ENCODE measurements at regions not wholly inside any gene's neighbourhood (a gene's known extent, or its start where the extent isn't known, plus 50 kb on each side); places are given as distances from the start of the nearest gene placed in this dataset.
A peak's percentile ranks its signal among the peaks of the same experiment; 100 is the strongest.

DNA sequence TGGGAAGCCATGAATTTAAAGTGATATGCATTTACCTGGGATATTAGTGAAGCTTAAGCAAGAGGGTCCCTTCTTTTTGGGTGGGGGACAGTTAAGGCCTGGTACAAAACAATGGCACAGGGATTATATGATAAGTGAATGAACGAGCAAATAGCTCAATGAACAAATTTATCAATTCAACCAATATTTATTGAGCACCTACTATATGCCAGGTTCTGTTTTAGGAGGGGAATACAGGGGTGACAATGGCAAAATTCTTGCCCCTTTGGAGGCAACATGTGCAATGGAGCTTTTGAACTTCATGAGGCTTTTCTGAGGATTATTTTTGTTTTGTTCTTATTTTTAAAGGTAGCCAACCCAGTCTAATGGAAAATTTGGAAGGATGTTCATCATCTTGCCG, 68.2 kb downstream of the FOXD2 start:
- no peak for DNase-seq (ENCODE audit: extremely low spot score)
- ChIA-PET POLR2A (no interaction called here), CTCF (interaction anchor here (1.1 to 1.5 kb wide), 4 partner anchors 11 to 68 kb away, joined by 3 to 10 read pairs (median 3); partner anchors contain the start of gene FOXD2)
- TF ChIP-seq, protein P1, sequence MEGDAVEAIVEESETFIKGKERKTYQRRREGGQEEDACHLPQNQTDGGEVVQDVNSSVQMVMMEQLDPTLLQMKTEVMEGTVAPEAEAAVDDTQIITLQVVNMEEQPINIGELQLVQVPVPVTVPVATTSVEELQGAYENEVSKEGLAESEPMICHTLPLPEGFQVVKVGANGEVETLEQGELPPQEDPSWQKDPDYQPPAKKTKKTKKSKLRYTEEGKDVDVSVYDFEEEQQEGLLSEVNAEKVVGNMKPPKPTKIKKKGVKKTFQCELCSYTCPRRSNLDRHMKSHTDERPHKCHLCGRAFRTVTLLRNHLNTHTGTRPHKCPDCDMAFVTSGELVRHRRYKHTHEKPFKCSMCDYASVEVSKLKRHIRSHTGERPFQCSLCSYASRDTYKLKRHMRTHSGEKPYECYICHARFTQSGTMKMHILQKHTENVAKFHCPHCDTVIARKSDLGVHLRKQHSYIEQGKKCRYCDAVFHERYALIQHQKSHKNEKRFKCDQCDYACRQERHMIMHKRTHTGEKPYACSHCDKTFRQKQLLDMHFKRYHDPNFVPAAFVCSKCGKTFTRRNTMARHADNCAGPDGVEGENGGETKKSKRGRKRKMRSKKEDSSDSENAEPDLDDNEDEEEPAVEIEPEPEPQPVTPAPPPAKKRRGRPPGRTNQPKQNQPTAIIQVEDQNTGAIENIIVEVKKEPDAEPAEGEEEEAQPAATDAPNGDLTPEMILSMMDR (IDR thresholded peaks at IDR 0.05; ENCODE audit: control extremely low read depth, extremely low read depth, low read depth, missing control alignments): no peak

DNA sequence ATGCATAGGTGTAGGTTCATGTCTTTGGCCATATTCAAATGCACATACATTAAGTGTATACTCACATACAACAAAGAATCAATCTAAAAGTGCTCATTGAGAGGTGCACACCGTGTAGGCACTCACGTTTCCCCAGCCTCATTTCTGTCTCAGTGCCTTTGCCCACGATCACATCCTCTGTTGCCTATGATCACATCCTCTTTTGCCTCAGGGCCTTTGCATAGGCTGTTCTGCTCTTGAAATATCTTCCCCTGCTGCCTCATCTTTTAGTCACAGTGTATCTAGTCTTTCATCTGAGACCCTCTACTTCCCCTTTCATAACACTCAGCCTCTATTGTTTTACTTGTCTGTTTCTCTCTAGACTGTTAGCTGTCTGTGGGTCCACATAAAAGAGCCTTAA, 69.3 kb downstream of the FOXD2 start:
- TF ChIP-seq, protein P1 (IDR thresholded peaks at IDR 0.05; ENCODE audit: control extremely low read depth, extremely low read depth, low read depth, missing control alignments): no peak
- ChIA-PET POLR2A (no interaction called here), CTCF (interaction anchor here (0.9 to 1.6 kb wide), 4 partner anchors 11 to 328 kb away, joined by 3 to 6 read pairs (median 4); partner anchors contain the start of gene FOXD2)
- no peak for DNase-seq (ENCODE audit: extremely low spot score)

DNA sequence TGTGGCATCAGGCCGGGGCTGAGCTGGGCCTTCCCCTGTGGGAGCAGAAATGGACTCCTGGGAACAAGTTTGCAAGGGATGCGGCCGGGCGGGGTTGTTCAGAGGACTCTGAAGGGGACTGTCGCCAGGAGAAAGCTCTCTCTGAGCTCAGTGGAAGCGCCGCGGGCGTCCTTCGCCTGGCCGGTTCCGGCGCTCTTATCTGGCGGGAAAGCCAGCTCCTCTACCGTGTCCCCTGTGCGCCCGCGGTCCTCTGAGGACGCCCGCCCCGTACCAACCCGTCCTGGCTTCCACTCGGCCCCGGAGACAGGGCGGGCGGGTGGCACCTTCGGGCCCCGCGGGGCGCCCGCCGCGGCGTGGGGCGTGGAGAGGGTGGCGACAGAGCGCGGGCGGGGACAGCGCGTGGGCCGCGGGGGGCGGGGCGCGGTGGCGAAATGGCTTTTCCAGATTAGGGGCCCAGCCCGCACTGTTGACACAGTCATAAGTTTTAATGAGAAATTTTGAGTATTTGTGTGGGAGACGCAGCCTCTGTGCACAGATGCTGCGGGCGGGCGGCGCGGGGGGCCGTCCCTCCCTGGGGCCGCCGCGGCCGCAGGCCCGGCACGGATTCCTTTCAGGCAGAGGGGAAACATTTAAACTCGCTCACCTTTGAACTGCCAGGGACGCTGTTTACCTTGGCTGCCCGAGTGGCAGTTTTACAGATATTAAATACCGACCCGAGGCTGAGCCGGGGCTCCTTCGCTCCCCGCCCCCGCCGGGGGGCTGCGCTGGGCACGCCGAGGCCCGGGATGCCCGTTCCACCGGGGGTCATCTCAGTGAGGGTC, 70.2 kb downstream of the FOXD2 start:
- CTCF ChIA-PET: interaction anchor here (0.9 to 1.6 kb wide), 3 partner anchors 10 to 328 kb away, joined by 3 to 6 read pairs (median 6); partner anchors contain the start of gene FOXD2
- TF ChIP-seq, protein P1 (IDR thresholded peaks at IDR 0.05; ENCODE audit: control extremely low read depth, extremely low read depth, low read depth, missing control alignments): no peak
- DNase-seq (ENCODE audit: extremely low spot score): peak; percentile 39
- POLR2A ChIA-PET: no interaction called here

DNA sequence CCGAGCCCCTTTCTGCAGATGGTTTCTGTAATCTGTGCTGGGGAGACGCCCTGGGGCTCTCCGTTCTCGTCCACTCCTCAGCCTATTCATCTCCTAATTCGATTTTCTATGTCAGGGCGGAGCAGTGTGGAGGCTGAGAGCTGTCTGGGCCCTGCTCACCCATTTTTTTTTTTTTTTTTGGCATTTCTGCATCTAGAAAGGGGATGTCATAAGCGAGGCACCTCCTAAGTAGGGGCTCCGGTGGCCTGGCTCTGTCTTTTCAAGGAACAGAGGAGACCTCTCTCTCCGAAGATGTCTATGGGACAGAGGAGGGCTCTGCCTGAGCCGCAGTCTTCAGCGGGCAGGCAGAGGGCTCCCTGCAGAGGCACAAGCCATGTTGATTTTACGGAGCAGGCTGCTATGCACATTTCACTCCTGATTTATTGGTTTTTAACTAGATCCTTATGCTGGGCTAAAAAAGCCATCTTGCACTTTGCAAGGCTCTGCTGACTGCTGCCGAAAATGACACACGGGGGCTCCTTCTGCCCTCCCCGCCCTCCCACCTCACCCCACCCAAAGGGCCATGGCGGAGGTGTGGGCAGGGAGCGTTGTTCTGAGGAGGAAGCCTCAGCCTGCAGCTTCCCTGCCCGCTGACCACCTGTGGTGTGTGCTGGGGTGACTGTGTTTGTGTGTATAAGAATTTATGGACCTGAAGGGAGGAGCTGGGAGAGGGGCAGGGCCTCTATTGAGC, 71.0 kb downstream of the FOXD2 start:
- CTCF ChIA-PET: no interaction called here
- POLR2A ChIA-PET: no interaction called here
- no peak for DNase-seq (ENCODE audit: extremely low spot score)

DNA sequence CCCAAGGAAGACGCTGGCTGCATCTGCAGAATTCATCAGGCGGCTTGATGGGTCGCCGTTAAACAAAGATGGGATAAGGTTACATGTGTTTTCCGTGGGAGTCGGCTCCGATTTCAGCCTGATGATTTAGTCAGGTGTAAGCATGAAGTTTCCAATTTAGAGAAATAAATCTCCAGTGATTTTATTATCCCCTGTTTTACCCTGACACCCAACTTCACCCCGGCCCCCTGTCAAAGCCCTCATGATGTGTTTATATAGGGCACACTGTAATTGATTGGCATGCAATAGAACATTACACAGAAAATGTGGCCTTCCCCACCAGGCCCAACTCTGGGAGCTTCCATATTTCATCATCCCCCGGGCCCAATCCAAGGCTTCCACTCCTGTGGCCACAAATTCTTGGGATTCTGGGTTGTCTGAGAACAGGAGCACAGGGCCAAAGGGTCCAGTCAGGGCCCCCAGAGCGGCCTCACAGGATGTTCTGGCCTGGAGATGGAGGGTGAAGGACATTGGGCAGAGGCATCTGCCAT, 72.5 kb downstream of the FOXD2 start:
- TF ChIP-seq, protein P1 (IDR thresholded peaks at IDR 0.05; ENCODE audit: control extremely low read depth, extremely low read depth, low read depth, missing control alignments): no peak

More for the DNA sequence above, 71.0 kb downstream of the FOXD2 start:
- TF ChIP-seq, protein P1 (IDR thresholded peaks at IDR 0.05; ENCODE audit: control extremely low read depth, extremely low read depth, low read depth, missing control alignments): no peak

DNA sequence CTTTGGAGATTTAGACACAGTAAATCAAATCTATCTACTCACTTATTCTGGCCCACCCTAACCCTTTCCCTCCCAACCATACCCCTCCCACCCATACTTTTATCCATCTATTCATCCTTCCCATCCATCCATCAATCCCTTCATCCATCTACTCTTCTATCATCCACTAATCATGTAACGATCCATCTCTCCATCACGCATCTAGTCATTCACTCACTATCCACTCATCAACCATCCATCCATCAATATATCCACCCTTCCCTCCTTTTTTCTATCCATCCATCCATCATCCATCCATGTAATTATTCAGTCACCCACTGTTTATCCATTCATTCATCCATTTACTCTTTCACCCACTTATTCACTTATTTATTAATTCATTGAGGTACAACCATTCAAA, 74.0 kb downstream of the FOXD2 start:
- TF ChIP-seq, protein P1 (IDR thresholded peaks at IDR 0.05; ENCODE audit: control extremely low read depth, extremely low read depth, low read depth, missing control alignments): no peak
- ChIA-PET POLR2A (no interaction called here), CTCF (no interaction called here)
- no peak for DNase-seq (ENCODE audit: extremely low spot score)

More for the DNA sequence above, 72.5 kb downstream of the FOXD2 start:
- no peak for DNase-seq (ENCODE audit: extremely low spot score)
- CTCF ChIA-PET: no interaction called here
- POLR2A ChIA-PET: no interaction called here

Data from GM10248 (cell line).